ENCODE measurements at regions not wholly inside any gene's neighbourhood (a gene's known extent, or its start where the extent isn't known, plus 50 kb on each side); places are given as distances from the start of the nearest gene placed in this dataset.

- peak; percentile 31 for DNase-seq (ENCODE audit: low read depth)
- no peak for TF ChIP-seq CTCF (IDR thresholded peaks at IDR 0.05; ENCODE audit: control insufficient read depth, extremely low read depth, insufficient read depth)
- no peak overlapping the region for H3K4me3 ChIP-seq (ENCODE audit: low read depth, low read length)
These were observed 175.9 kb upstream of the CITED2 start for GRCh38 chr6:139550361-139550760.

GRCh38 chr6:139549561-139550070 is 175.2 kb upstream of the CITED2 start:
- no peak for TF ChIP-seq CTCF (IDR thresholded peaks at IDR 0.05; ENCODE audit: control insufficient read depth, extremely low read depth, insufficient read depth)
- H3K4me3 ChIP-seq (ENCODE audit: low read depth, low read length), result no peak overlapping the region
- no peak for DNase-seq (ENCODE audit: low read depth)

- no peak for TF ChIP-seq CTCF (IDR thresholded peaks at IDR 0.05; ENCODE audit: control insufficient read depth, extremely low read depth, insufficient read depth)
- H3K4me3 ChIP-seq (ENCODE audit: low read depth, low read length), result no peak overlapping the region
- no peak for DNase-seq (ENCODE audit: low read depth)
These were observed 173.4 kb upstream of the CITED2 start for GRCh38 chr6:139547804-139548203.

GRCh38 chr6:139547122-139547776 is 172.8 kb upstream of the CITED2 start:
- no peak for DNase-seq (ENCODE audit: low read depth)
- TF ChIP-seq CTCF (IDR thresholded peaks at IDR 0.05; ENCODE audit: control insufficient read depth, extremely low read depth, insufficient read depth), result no peak
- no peak overlapping the region for H3K4me3 ChIP-seq (ENCODE audit: low read depth, low read length)

GRCh38 chr6:139546106-139546472 is 171.6 kb upstream of the CITED2 start:
- TF ChIP-seq CTCF (IDR thresholded peaks at IDR 0.05; ENCODE audit: control insufficient read depth, extremely low read depth, insufficient read depth), result no peak
- no peak overlapping the region for H3K4me3 ChIP-seq (ENCODE audit: low read depth, low read length)
- no peak for DNase-seq (ENCODE audit: low read depth)

GRCh38 chr6:139545206-139546105 is 171.0 kb upstream of the CITED2 start:
- DNase-seq (ENCODE audit: low read depth), result no peak
- H3K4me3 ChIP-seq (ENCODE audit: low read depth, low read length), result no peak overlapping the region
- TF ChIP-seq CTCF (IDR thresholded peaks at IDR 0.05; ENCODE audit: control insufficient read depth, extremely low read depth, insufficient read depth), result no peak
